ENCODE measurements at regions not wholly inside any gene's neighbourhood (a gene's known extent, or its start where the extent isn't known, plus 50 kb on each side); places are given as distances from the start of the nearest gene placed in this dataset.
"Not testable (repeated sequence)": the region's sequence is repeated elsewhere in the genome, so short reads cannot be mapped to it uniquely, and the experiment has no call there.

DNA sequence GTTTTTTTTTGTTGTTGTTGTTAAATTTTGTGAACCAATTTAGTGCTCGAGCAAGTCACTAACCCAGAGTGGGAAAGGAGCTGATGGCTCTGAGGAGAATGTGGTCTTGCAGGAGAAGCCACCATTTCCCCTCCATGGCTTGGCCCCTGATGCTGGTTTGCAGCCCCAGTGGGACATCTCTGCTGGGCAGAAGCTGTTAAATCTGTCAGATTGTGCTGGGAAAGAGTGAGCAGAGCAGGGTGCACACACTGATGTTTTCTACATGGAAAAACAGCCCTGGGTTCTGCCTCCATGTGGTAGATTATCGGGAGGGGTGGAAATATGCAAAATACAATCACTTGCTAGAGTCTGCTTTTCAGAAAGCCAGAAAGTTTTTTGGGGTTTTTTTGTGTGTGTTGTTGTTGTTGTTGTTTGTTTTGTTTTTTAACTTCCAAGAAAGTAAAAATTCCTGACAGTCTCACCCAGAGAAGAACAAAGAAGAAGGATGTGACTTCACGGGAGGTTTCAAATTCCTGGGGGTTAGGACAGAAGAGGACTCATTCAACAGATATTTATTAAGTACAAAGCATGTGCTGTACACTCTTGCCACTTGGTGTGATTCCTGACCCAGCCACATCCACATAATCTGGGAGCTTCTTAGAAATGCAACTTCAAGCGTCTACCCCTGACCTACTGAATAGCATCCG is 133.7 kb downstream of the FOXB1 start:
- DNase-seq (ENCODE audit: low spot score): no peak

DNA sequence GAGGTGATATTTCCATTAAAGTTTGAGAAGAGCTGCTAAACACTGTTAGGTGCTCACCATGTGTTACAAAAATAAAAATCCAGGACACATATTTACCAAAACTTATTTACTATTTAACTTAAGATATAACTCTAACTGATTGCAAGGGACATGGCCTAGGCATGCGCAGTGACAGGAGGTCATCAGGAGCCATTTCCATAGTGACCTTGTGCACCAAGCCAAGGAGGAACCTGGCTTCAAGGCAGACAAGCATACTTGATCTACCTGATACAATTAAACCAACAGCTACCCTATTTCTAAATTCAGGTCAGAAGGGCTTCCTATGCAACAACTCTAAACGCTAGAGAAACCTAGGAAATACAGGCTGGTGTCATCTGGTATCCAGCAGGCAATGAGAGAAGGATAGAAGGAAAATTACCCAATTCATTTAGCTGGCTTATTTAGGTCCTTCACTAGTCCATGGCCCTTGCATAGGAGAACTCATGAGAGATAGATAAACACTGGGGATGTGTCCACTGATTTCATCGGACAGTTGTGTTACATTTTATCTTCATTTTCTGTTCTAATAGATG is 134.4 kb downstream of the FOXB1 start:
- no peak for DNase-seq (ENCODE audit: low spot score)

DNA sequence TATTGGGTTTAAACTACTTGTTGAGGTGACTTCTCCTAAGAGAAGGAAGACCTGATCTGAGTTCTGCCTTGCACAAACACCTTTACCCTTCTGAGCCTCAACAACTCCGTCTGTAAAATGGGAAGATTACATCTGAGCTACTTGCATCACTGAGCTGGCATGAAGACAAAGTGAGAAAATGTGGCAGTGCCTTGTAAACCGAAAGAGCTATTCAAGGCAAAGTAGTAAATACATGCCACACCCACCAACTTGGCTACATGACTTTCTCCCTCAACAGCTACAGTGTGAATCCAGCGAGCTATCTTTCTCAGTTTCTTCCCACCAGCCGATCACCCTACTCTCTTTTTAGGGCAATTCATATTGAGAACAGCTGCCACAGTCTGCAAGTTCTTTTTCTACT is 148.3 kb downstream of the FOXB1 start:
- DNase-seq (ENCODE audit: low spot score): no peak

DNA sequence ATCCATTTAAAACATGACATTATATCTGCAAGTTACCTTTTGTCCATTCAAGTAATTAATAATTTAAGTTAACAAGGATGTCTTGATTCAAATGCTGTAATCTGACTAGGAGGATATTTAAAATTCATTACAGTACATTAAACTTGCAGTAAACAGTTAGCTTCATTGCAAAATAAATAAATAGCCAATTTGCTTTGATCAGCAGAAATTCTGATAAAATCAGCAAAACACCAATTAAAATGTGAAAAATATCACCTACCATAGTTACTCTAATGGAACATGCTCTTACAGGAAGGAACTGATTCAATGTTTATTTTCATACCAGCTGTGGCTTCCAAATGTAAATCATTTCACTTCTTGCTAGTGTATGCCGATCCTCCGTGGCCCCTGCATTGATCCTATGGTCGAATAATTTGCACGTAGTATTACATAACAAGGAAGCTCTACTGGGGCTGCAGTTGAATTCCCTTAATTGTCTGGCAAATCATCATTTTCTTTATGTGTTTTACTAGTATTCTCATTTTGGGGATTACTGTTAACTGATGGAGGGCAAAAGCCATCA is 150.7 kb downstream of the FOXB1 start:
- DNase-seq (ENCODE audit: low spot score): no peak

DNA sequence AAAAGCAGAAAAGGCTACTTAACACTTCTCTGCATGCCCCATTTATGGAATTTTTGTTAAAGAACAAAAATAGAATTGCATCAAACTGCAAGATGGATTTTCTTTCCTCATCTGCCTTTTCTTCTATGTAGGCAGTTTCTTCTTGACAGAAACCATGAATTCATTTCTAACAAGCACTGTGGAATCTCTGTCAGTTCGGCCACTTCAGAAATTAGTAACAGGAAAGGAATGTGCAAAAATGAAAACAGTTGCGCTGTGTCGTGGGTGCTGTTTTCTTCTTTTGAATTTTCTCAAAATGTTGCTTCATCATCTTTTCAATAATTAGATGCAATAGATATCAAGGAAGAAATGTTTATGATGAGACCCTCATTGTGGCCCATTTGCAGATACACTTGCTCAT is 151.6 kb downstream of the FOXB1 start:
- no peak for DNase-seq (ENCODE audit: low spot score)

DNA sequence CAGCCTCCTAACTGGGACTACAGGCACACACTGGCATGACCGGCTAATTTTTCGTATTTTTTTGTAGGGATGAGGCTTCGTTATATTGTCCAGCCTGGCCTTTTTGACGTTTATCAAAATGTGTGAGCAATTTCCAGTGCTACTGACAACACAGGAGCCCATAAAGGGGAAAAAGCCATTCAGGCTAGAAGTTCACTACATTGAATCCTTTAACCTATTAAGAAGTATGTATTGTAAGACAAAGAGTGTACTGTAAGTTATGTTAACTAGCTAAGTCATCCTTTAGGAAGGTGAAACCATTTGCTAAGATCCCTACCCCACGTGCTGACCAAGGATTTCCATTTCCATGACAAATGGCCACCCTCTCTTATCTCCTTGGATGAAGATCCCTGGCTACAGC is 156.8 kb downstream of the FOXB1 start:
- DNase-seq (ENCODE audit: low spot score): no peak

DNA sequence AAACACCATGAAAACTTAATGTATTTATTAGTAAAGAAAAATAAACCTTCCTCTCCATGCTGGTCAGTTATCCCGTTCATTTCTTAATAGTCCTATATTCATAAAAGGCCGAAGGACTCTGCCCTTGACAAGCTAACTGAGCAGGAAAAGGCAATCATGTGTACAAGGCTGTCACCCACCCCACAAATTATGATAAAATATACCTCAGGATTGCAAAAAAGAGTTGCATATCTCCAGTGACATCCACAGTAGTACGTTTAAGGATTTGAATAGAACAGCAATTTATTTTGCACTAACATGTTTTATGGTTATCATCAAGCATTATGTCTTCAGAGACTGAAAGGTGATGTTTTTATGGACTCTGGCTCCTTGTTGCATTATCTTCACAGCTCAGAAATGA is 157.6 kb downstream of the FOXB1 start:
- DNase-seq (ENCODE audit: low spot score): no peak

DNA sequence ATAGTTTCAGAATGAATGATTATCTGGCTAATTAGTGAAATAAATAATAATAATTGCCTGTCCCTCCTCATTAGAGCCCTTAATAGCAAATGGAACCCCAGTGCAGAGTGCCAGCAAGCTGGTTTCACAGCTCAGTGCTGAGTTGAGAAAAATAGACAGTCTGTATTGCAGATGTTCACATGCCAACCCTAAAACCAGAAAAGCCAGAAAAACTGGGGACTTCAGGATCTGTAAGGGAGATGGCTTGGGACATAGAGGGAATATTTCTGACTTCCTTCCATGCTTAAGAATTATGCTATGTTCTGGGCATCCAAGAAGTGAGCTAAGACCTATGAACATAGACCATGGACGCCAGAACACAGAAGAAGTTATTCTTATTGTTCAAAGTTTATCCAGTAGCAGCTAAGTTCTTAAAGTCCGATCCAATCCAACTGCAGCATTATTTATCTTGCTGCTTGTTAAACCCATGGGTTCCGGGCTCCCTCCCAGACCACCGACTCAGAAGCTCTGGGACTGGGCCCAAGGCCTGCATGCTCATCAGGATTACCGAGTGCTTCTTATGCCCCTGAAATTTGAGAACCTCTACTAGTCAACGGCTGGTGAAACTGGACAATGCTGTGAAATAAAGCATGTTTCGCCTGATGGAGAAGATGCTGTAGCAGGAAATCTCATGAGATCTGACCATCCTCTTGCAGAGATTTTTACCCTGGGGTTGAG is 158.3 kb downstream of the FOXB1 start:
- DNase-seq (ENCODE audit: low spot score): no peak

DNA sequence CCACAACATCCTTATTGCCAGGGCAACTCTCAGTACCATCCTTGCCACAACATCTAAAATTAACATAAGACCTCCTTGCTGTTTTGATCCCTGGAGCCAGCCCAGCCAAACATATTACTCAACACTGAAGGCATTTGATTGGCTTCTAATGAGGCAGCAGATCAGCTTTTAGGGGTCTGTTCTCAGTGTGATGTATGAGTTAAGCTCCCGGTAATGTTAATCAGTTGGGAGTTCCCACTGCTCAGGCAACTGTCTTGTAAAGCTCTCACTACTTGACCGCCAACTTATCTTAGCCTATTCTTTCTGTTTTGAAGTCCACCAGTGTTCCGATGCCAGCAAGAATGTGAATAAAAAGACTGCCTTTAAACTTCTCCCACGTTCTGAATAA is 158.9 kb downstream of the FOXB1 start:
- DNase-seq (ENCODE audit: low spot score): no peak

DNA sequence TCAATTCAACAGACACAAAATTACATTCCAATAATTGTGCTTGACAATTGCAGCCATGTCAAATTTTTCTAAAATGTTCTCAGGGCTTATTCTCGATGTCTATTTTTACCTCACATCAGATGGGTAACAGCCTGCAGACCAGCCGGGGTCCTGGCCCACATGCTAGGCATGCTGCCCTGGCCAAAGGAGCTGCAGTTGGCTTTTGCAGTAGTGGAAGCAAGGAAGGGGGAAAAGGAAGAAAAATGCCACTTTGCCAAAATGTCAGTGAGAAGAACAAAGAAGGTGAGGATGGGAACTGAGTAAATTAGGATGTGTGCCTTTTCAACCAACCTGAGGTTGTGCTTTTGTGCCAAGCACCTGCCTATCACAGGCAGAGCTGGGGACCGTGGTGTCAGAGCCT is 161.0 kb downstream of the FOXB1 start:
- DNase-seq (ENCODE audit: low spot score): no peak

DNA sequence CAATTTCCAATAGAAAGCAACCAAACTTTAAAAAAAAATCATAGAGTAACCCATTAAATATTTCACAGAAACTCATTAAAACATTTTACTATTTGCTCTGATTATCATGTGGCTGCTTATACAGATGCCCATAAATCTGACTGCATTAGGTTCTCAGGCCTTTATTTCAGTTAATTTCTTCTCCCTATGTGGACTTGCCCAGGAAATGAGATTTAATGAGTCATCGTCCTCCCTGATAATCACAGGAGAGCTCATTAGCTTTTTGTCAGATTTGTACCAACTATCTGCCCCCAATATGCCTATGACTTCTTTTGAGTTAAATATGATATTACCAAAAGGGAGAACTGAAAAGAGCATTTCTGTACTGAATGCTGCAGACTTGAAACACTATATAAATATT is 168.0 kb downstream of the FOXB1 start:
- DNase-seq (ENCODE audit: low spot score): no peak

DNA sequence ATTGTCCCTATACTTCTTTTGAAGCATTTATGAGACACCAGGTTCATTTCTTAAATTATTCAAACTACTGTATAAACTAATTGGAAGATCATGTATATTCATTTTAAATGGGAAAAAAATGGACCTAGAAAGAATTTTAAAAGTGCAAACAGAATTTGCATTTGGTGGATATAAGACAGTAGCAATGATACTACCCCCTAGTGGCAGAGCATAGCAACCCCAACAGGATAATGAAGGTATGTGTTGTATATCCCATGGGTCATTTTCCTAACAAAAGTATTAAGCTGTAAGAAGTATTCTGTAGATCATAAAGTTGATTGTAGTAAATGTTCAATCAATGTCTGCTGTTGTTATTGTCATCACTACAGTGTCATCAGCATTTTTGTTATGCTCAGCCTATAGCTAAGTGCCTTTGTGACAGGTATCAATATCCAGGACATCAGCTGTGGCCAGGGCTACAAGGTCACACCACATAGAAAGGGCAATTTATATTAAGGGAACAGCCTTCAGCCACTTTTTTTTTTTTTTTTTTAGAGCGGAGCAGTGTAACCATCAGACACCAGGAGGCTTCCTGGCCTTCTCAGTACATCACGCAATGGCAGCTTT is 175.8 kb downstream of the FOXB1 start:
- peak; percentile 49 for DNase-seq (ENCODE audit: low spot score)

DNA sequence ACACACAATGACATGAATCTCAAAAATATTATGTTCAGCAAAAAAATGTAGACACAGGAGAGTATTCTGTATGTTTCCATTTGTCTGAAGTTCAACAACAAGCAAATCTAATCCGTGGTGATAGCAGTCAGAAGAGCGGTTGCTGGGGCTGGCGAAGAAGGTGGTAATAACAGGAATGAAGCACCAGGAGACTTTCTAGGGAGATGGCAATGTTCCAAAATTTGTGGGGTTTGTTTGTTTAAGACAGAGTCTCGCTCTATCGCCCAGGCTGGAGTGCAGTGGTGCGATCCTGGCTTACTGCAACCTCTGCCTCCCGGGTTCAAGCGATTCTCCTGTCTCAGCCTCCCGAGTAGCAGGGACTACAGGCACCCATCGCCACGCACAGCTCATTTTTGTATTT is 177.8 kb downstream of the FOXB1 start:
- DNase-seq (ENCODE audit: low spot score): not testable (repeated sequence)

DNA sequence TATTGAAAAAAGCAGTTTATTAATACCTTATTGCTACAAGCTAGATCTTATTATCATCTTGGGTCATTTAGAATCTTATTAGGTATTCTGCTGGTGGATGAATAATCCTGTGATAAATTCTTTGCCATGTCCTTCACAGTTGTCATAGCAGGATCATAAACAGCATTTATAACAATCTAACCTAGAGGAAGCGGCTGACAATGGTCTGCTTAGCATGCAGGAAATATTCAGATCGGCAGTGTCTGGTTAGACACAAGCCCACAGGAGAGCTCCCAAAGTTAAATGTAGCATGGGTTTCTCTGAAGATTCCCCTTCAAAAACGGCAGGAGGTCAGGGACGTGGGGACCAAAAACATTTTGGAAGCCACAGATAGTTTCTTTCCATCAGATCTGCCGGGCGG is 179.3 kb downstream of the FOXB1 start:
- no peak for DNase-seq (ENCODE audit: low spot score)

DNA sequence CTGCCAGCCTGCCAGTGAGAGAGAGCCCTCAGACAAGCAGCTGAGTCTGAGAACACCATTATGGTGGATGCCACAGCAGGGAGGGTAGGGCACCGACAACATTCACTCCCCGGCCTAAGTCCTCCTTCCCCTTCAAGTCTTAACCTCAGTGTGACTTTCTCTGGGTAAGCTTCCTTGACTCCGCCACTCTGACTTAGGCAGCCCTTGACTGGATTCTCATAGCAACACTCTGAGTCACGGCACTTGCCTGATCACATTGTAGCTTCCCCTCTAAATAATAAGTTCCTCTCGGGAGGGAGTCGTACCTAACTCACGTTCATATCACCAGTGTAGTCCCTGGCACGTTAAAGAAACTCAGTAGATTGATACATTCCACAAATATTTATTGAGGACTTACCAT is 180.5 kb downstream of the FOXB1 start:
- DNase-seq (ENCODE audit: low spot score): no peak

DNA sequence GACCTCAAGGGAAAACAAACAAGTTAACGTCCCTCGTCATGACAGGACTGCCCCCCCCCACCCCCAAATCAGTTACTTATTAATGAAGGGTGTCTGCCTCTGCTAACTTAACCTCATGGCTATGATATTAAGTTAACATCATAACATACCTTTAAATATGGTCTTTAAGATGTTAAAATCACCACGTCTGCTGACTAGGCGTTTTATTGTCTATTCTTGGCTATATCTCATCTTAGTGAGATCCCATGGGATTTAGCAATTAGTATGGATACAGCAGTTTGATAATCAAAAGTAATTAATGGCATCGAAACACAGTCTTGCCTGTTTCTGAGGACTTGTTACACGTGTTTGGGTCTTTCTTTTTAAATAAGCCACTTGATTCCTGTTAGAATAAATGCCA is 186.9 kb downstream of the FOXB1 start:
- DNase-seq (ENCODE audit: low spot score): no peak

DNA sequence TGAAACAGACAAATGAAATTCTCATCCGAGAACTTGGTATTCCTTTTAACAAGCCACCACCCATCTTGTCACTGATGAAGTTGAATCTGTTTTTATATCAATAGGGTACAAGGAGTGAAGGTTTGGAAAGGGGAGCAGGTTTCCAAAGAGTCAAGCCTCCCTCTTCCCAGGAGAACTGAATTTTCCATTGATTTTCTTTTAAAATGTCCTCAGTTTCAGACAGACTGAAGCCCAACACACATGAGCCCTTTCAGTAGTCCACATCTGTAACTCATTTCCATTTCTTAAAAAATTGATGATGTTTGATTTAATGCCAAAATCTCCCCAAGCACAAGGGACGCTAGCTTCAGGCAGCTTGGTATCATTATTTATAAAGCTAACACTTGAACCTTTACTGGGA is 187.7 kb downstream of the FOXB1 start:
- DNase-seq (ENCODE audit: low spot score): no peak

DNA sequence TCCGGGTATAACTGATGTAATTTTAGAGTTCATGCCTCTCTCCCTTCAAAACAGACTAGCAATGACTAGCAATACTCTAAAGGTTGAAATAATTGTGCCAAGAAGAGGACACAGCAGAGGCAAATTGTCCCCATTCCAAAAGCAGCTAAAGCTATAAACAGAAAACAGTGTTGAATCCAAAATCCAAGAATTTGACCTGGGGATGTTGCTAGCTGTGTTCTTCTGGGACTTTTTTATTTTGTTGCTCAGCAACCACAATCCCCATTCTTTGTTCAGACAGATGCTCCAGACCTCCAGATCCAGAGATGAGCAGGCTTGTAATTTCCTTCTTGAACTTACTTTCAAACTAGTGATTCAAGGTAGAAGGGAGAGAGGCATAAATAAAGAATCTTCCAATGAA is 191.5 kb downstream of the FOXB1 start:
- DNase-seq (ENCODE audit: low spot score): no peak

DNA sequence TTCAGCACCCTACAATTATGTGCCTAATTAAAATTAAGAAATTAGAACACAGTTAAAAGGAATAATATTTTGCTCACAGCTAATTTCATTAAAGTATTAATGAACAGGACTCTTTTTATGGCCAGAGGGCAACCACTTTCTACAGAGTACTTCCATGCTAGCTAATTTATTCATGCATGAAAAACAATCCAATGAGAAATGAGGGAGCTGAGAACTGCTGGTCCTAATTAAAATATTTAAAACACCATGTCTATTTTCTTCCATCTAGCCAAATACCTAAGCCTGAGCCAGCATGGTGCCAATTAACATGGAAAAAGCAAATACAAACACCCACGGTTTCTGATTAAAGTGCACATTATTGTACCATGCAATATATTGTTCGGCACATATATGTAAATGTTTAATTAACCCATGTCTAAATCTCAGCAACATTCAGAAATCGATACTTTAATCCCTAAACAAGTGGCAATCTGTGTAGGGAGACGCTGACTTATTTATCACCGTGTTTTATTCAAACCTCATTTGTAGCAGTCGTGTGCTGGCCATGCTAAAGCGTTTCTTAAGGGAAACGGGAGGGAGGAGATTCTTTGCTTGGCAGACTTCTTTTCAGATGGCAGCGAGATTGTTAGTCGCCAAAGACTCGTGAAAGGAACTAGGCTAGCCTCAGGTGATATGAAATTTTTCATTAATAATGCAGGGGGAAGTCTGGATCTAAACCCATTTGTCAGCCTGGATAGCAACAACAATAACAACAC is 193.5 kb downstream of the ANXA2 start:
- DNase-seq (ENCODE audit: low spot score): no peak

DNA sequence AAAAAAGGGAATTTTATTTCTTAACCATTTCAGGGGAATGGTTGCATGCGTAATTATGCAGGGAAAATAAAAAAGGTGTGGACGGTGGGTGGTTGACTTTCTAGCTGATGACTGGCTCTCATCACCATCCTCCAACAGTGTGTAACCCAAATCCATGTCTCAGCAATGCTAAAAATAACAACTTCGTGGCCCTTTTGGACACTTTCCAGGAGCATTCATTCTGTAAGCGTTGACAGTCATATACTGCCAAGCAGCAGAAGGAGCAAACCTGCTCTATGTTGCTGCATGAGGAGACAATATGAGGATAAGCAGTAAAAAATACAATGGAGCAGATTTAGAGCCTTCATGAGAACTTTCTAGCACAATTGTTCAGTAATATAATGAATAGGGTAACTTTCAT is 189.1 kb downstream of the ANXA2 start:
- no peak for DNase-seq (ENCODE audit: low spot score)

DNA sequence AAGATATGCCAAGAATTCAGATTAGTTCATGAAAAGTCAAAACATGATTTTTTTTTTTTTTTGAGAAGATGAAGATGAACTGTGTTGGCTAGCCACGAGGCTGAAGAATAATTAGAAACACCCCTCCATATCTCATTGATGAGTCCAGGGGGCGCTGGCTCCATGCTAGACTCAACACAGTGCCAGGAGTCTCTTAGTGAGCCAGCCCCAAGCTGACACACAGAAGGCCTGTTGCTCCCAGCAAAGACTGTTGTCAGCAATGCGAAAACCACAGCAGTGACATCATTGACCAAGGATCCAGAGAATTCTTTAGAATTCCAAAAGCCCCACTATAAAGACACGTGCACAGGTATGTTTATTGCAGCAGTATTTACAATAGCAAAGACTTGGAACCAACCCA is 185.2 kb downstream of the ANXA2 start:
- DNase-seq (ENCODE audit: low spot score): no peak

DNA sequence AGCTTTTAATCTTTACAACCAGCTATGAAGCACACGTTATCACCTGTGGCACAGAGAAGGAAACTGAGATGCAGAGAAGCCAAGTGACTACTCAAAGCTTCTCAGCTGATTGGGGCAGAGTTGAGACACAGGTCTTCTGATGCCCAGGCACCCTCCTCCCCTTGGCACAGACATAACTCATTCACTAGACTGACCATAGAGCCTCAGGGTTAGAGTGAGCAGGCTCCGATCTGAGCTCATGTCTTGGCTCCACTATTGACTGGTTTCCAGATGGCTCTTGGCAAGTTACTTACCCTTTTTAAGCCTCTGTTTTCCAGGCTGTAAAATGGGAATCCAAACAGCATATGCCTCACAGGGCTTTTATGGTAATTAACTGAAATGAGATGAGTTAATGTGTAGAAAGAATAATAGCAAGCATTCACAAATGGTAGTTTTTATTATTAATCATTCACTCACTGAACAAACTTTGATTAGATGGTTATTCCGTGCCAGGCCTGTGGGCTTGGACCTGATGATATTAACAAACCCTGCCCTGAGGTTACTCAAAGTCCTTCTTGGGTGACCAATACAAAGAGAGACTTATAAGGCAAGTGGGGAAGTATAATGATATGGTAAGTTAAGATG is 184.3 kb downstream of the ANXA2 start:
- no peak for DNase-seq (ENCODE audit: low spot score)
